HL-60 (cell line): ENCODE measurements at regions not wholly inside any gene's neighbourhood (a gene's known extent, or its start where the extent isn't known, plus 50 kb on each side); places are given as distances from the start of the nearest gene placed in this dataset.

Experiments used
- DNase-seq, 2 experiments: peaks; one replicate each; pipeline ENCODE4 v3.0.0-alpha.2; 2010 to 2020; ENCODE audit warnings: low read depth in 1 of 2, low spot score in 1 of 2
- H3K27ac ChIP-seq: fragments of 250-450 bp; sonication (Bioruptor Pico); replicated peaks from 2 replicates; pipeline ENCODE4 v1.5.1; 2020; ENCODE audit warnings: mild to moderate bottlenecking, moderate library complexity
- H3K27me3 ChIP-seq: fragments of 250-450 bp; sonication (Bioruptor Pico); 2 replicates; pipeline ENCODE4 v1.5.1; 2021; ENCODE audit warnings: mild to moderate bottlenecking, moderate library complexity; ENCODE audit not compliant: insufficient read depth, poor library complexity, severe bottlenecking
- H3K4me3 ChIP-seq: replicated peaks from 2 replicates; pipeline ENCODE4 v1.5.1; 2011; ENCODE audit warnings: mild to moderate bottlenecking, control low read depth, low read length; ENCODE audit not compliant: insufficient read depth
- CTCF ChIP-seq: IDR thresholded peaks from one replicate; pipeline ENCODE4 v1.5.1; 2011; ENCODE audit warnings: low read length, control low read depth, inconsistent platforms; ENCODE audit not compliant: insufficient read depth
- GABPA ChIP-seq: IDR thresholded peaks from 2 replicates; pipeline ENCODE4 v1.6.1; 2012; ENCODE audit warnings: low read depth
- POLR2AphosphoS5 ChIP-seq: IDR thresholded peaks from 2 replicates; pipeline ENCODE4 v1.6.1; 2012; ENCODE audit warnings: low read depth
- REST ChIP-seq: IDR thresholded peaks from 2 replicates; pipeline ENCODE4 v1.6.1; 2012; ENCODE audit warnings: low read depth; ENCODE audit not compliant: insufficient replicate concordance
- SPI1 ChIP-seq: IDR thresholded peaks from 2 replicates; pipeline ENCODE4 v1.6.1; 2012; ENCODE audit warnings: low read depth, mild to moderate bottlenecking, borderline replicate concordance

- no peak overlapping the region for H3K4me3 ChIP-seq
- DNase-seq = no peak
- TF ChIP-seq POLR2AphosphoS5 (no peak), GABPA (no peak), SPI1 (no peak), CTCF (no peak), REST (no peak)
- H3K27ac ChIP-seq = no peak overlapping the region
- H3K27me3 ChIP-seq = no peaks in the 10 kb centered on the region
Measured at GRCh38 chr14:40447017-40447416, 1014.8 kb upstream of the FBXO33 start.

GRCh38 chr14:40445020-40445419 lies 1012.8 kb upstream of the FBXO33 start:
- no peak overlapping the region for H3K27ac ChIP-seq
- DNase-seq = no peak
- TF ChIP-seq REST (no peak), POLR2AphosphoS5 (no peak), GABPA (no peak), CTCF (no peak), SPI1 (no peak)

DNA sequence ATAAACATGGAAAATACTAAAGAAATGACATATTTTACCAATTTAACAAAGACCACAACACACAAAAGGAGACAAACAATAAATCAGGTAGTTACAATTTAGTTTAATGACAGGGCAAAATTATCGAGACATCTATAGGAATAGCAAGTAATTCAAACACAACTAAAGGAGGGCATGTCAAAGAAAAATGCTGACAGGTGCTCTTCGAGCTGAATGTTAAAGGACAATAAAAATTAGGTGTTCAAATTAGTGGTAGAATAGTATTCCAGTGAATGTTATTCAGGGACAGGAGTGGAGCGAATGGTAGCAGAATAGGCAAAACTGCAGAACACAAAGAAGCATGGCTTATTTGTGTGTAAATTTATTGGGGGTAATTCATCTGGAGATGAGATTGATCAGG lies 1004.3 kb upstream of the FBXO33 start:
- Histone ChIP-seq H3K27ac (no peak overlapping the region), H3K4me3 (no peak overlapping the region), H3K27me3 (no peaks in the 10 kb centered on the region)
- no peak for TF ChIP-seq GABPA
- no peak for TF ChIP-seq REST
- TF ChIP-seq POLR2AphosphoS5 = no peak
- no peak for TF ChIP-seq SPI1
- TF ChIP-seq CTCF = no peak
- DNase-seq = no peak

More at GRCh38 chr14:40445020-40445419, 1012.8 kb upstream of the FBXO33 start:
- Histone ChIP-seq H3K27me3 (no peaks in the 10 kb centered on the region), H3K4me3 (no peak overlapping the region)
